Stimulated activated naive CD8-positive, alpha-beta T cell treated with anti-CD3 and anti-CD28 coated beads, Interleukin-15, Interleukin-2, amounts not matched to agents 100 ng/mL and 50 ng/mL, for 24 hours (primary cell): ENCODE measurements at regions not wholly inside any gene's neighbourhood (a gene's known extent, or its start where the extent isn't known, plus 50 kb on each side); places are given as distances from the start of the nearest gene placed in this dataset.

Experiments used
- H3K27ac Mint-ChIP-seq: one replicate; pipeline ENCODE4 v1.8.0; 2021; ENCODE audit warnings: mild to moderate bottlenecking, mixed read lengths
- H3K27me3 Mint-ChIP-seq: one replicate; pipeline ENCODE4 v1.8.0; 2021; ENCODE audit warnings: mixed read lengths
- H3K36me3 Mint-ChIP-seq: one replicate; pipeline ENCODE4 v1.8.0; 2021; ENCODE audit warnings: low read depth, mixed read lengths
- H3K4me1 Mint-ChIP-seq: one replicate; pipeline ENCODE4 v1.8.0; 2021; ENCODE audit warnings: low read depth, mixed read lengths
- H3K4me3 Mint-ChIP-seq: one replicate; pipeline ENCODE4 v1.8.0; 2021; ENCODE audit warnings: mild to moderate bottlenecking, mixed read lengths
- H3K9me3 Mint-ChIP-seq: one replicate; pipeline ENCODE4 v1.8.0; 2021; ENCODE audit warnings: mixed read lengths

DNA sequence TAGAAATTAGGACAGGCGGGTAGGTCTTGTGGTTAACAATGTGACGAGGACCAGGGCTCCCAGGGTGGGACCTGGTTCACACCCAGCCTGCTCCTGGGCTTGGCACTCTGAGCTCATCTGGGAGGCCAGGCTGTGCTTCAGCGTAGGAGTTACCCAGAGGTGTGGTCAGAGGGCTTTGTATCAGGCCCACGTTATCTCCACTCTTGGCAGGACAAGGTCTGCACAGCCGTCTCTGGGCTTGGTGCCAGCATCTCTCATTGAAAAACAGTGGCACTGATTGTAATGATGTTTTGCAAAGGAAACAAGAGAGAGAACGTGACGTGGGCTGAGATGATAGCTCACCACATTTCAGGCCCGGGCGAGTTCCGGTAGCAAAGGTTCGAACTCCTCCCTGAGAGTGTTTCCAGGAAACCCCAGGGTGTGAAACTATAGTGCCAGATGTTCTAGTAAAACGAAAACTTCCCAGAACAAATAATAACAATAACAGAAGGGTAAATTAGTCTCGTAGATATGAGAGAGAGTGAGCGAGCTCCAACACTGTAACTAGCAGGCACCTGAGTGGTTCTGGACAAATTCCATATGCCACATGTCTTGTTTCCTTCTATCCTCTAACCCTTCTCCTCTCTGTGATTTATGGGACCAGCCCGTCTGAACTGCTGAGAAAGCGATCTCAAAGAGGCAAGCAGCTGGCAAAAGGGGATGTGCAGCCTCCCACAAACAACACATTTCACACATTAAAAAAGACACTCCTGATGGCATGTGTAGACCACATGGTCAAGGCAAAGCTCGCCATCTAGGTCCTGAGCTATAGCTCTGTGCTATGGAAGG lies 227.3 kb downstream of the KTN1 start:
- no peaks in the 10 kb centered on the region for H3K36me3 Mint-ChIP-seq
- H3K4me1 Mint-ChIP-seq: peaks cover 43% of the 10 kb centered on the region
- peaks cover 10% of the 10 kb centered on the region for H3K9me3 Mint-ChIP-seq
- H3K4me3 Mint-ChIP-seq: peak overlapping the region; percentile 38
- H3K27ac Mint-ChIP-seq: peak overlapping the region; percentile 77
- H3K27me3 Mint-ChIP-seq: peaks cover 6% of the 10 kb centered on the region

DNA sequence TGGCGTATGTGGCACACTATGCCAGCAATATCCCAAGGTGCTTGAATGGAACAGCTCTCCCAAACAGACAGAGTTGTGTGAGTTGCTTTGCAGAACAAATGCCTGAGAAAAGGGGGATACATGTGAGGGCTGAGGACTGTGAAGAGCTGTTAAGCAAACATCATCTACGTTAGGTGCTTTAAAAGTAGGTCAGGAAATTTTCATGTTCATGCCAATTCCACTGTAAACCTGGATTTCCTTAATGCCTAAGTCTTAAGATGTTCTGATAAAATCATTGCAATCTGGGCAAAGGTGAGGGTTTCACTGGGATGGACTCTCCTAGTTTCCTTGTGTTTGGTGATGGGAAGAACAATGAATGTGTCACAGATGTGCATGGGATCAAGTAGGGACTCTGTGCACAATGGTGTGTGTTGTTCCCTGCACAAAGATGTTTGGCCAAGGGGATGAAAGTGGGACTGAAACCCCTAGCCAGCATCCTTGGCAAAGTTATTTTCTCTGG lies 227.9 kb downstream of the KTN1 start:
- peaks cover 10% of the 10 kb centered on the region for H3K9me3 Mint-ChIP-seq
- H3K4me1 Mint-ChIP-seq: peaks cover 46% of the 10 kb centered on the region
- peak overlapping the region; percentile 38 for H3K4me3 Mint-ChIP-seq
- no peaks in the 10 kb centered on the region for H3K36me3 Mint-ChIP-seq
- H3K27ac Mint-ChIP-seq: no peak overlapping the region
- H3K27me3 Mint-ChIP-seq: peaks cover 11% of the 10 kb centered on the region

DNA sequence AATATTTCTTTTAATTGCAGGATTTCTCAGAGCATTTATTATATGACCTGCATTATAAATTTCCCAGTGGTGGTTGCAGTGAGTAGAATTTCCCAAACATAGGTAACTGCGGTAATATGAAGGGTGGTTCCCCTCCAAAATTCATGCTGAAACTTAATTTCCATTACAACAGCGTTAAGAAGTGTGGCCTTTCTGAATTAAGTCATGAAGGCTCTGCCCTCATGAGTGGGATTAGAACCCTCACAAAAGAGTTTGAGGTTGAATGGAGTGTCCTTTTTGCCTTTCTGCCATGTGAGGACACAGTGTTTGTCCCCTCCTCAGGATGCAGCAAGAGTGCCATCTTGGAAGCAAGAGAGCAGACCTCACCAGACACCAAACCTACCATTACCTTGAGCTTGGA lies 233.6 kb downstream of the KTN1 start:
- H3K4me1 Mint-ChIP-seq: peaks cover 32% of the 10 kb centered on the region
- peaks cover 11% of the 10 kb centered on the region for H3K9me3 Mint-ChIP-seq
- H3K27me3 Mint-ChIP-seq: peaks cover 11% of the 10 kb centered on the region
- H3K36me3 Mint-ChIP-seq: peaks cover 4% of the 10 kb centered on the region
- no peak overlapping the region for H3K4me3 Mint-ChIP-seq
- peak overlapping the region; percentile 9 for H3K27ac Mint-ChIP-seq

DNA sequence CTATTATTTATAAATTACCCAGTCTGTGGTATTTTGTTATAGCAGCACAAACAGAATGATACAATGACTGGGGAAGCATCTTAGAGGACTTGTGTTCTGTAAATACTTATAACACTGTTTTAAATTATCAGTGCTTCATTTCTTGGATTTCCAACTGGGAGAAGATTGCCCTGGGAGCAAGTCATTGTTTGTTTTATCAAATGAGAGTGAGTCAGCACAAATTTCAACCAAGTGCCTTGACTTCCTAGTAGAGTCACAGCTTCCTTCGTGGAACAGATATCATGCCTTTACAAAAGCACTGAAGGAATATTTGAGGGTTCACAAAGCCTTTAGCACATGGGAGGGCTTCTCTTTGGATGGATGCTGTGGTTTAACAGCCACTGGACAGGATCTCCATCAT lies 234.1 kb downstream of the KTN1 start:
- H3K4me3 Mint-ChIP-seq: no peak overlapping the region
- peak overlapping the region; percentile 9 for H3K27ac Mint-ChIP-seq
- H3K4me1 Mint-ChIP-seq: peaks cover 32% of the 10 kb centered on the region
- H3K9me3 Mint-ChIP-seq: peaks cover 11% of the 10 kb centered on the region
- peaks cover 11% of the 10 kb centered on the region for H3K27me3 Mint-ChIP-seq
- peaks cover 4% of the 10 kb centered on the region for H3K36me3 Mint-ChIP-seq

DNA sequence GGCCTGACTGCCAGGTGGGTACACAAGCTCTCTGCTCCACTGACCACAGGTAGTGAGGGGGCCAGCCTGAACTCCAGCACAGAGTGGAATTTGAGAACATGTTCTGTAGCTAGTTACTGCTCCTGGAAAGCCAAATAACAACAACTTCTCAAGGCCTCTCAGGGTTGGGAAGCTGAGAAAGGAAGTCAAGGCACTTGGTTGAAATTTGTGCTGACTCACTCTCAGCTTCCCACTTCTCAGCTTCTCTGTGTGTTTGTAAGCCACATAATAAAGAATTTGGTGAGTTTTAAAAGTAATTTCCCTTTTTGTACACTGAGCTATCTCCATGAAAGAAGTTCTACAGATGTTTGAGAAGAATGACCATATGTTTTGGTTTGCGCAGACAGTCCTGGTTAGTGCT lies 234.9 kb downstream of the KTN1 start:
- H3K36me3 Mint-ChIP-seq: peaks cover 4% of the 10 kb centered on the region
- peaks cover 32% of the 10 kb centered on the region for H3K4me1 Mint-ChIP-seq
- no peak overlapping the region for H3K27ac Mint-ChIP-seq
- peaks cover 11% of the 10 kb centered on the region for H3K9me3 Mint-ChIP-seq
- peaks cover 11% of the 10 kb centered on the region for H3K27me3 Mint-ChIP-seq
- H3K4me3 Mint-ChIP-seq: no peak overlapping the region

DNA sequence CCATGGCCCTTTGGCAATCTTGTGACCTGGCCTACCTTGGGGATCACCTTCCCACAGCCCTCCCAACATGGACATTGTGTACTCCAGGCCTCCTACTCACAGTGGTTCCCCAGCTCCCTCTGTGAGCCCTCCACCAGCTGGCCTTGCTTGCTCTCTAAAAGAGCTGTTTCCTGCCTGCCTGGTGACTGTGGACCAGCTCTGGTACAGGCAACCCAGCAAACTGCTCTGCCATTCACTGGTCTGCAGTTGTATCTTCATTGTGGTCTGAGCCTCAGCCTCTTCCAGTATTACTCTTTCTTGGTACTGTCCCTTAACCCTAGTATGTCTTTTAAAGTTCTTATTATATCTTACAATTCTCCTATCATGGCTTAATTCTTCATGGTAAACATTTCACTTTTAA lies 236.2 kb downstream of the KTN1 start:
- Mint-ChIP-seq H3K27ac (no peak overlapping the region), H3K4me3 (no peak overlapping the region), H3K36me3 (peaks cover 4% of the 10 kb centered on the region), H3K27me3 (peaks cover 11% of the 10 kb centered on the region), H3K9me3 (peaks cover 5% of the 10 kb centered on the region), H3K4me1 (peaks cover 32% of the 10 kb centered on the region)

DNA sequence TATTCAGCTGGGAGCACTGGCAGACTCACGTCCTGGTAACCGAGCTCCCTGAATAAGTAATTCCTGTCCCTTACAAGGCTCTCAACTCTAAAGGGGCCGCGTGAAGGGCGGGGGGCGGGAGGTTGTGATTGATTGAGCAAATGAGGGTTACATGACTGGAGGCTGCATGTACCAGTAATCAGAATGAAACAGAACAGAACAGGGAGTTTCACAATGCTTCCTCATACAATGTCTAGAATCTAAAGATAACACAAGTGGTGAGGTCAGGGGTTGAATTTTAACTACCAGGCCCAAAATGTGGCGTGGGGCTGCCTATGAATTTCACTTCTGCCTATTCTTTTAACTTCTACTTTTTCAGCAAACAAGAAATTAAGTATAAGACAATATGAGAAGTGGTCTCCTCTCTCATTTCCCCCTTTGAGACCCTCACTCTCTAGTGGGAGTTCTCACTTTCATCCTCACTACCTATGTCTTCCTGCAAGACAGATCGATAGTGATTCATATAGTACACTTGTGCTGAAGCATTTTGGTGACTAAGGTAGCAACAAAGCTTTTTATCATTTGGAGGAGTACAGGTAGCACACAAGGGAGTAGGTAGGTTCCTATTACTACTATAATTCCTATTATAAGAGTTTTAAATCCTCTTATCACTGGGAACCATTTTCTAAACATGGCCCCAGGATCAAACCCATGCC lies 239.8 kb downstream of the KTN1 start:
- no peaks in the 10 kb centered on the region for H3K36me3 Mint-ChIP-seq
- peaks cover 23% of the 10 kb centered on the region for H3K27me3 Mint-ChIP-seq
- no peak overlapping the region for H3K27ac Mint-ChIP-seq
- peaks cover 4% of the 10 kb centered on the region for H3K9me3 Mint-ChIP-seq
- no peak overlapping the region for H3K4me3 Mint-ChIP-seq
- peaks cover 5% of the 10 kb centered on the region for H3K4me1 Mint-ChIP-seq

DNA sequence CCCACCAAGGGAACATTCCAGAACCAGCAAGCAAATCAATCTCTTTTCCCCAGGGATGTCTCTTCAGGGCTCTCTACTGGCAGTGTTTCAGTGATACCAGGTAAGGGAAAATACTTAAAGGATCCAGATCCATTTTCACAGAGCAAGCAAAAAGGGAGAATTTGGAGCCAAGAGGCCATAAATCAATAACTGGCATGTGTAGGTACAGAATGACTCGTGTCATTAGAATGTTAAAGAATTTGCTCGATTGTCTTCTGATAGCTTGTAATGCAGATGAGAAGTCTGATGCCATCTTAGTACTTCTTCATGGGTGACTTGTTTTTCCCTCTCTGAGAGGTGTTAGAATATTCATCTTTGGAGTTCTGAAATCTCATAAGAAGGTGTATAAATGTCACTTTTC lies 242.9 kb downstream of the KTN1 start:
- Mint-ChIP-seq H3K27me3 (peaks cover 28% of the 10 kb centered on the region), H3K9me3 (peaks cover 4% of the 10 kb centered on the region), H3K4me1 (no peaks in the 10 kb centered on the region), H3K4me3 (no peak overlapping the region), H3K27ac (no peak overlapping the region), H3K36me3 (no peaks in the 10 kb centered on the region)

DNA sequence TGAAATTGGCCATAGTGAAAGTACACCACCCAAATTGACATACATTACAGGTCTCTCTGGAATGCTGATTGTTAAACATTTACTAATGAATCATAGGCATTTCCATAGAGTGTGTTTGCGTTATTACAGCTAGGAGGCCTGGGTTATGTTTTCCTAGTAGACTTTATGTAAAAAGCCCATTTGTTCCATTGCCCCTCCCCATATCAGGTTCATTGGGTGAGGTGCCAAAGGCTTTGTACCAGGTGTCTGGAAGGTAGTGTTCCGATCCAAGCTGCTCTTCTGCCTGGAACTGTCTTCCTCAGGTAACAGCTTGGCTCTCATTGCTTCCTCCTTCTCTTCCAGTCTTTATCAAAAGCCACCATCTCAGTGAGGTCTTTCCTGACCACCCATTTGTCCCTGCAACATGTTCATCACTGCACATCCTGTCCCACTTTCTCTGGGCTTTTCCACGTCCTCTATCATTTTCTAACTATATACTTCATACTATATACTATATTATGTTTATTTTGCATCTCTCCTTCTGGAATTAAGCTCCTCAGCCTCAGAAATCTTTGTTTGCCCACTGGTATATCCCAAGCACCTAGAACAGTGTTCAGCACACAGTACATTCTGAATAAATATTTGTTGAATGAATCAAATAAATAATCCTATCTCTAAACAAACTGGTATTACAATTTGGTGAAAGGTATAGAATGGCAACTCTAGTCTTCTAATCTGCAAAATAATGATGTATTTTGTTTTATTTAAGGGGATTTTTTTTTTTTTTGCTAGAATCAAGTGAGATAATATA lies 252.3 kb downstream of the KTN1 start:
- H3K27ac Mint-ChIP-seq: no peak overlapping the region
- H3K4me3 Mint-ChIP-seq: no peak overlapping the region
- no peaks in the 10 kb centered on the region for H3K36me3 Mint-ChIP-seq
- H3K9me3 Mint-ChIP-seq: no peaks in the 10 kb centered on the region
- no peaks in the 10 kb centered on the region for H3K4me1 Mint-ChIP-seq
- H3K27me3 Mint-ChIP-seq: peaks cover 8% of the 10 kb centered on the region

DNA sequence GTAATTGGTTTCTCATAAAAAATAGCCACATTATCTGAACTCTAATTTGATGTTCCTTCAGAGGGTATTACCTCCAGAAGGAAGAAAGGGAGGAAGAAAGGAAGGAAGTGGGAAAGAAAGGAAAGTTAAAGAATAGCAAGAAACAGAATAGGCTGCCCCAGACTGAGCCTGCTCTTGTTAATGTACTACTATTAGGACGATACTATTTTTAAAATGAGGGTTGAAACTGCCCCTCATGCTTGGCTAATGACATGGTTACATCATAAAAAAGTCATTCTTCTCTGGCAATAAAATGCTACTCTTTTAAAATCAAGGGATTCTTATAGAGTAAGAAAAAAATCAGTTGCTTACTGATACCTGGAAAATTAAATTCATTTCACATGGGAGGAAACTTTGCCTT lies 253.0 kb downstream of the KTN1 start:
- Mint-ChIP-seq H3K4me3 (no peak overlapping the region), H3K27ac (no peak overlapping the region), H3K9me3 (no peaks in the 10 kb centered on the region), H3K36me3 (no peaks in the 10 kb centered on the region), H3K4me1 (no peaks in the 10 kb centered on the region), H3K27me3 (peaks cover 8% of the 10 kb centered on the region)

DNA sequence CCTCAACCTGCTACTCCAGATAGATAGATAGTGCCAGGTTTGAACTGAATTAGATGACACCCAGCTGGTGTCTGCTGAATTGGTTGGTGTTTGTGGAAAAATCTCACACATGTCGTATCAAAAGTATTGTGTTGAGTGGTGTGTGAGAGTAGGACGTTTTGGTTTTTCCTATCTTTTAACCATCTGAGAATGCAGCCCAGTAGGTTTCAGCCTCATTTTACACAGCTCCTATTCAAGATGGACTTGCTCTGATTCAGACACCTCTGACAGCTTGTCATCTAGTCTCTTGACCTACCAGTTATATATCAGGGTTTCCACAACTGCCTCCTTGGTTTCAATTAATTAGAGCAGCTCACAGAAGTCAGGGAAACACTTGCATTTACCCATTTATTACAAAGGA lies 254.4 kb downstream of the KTN1 start:
- Mint-ChIP-seq H3K27ac (no peak overlapping the region), H3K9me3 (no peaks in the 10 kb centered on the region), H3K27me3 (peaks cover 8% of the 10 kb centered on the region), H3K4me3 (no peak overlapping the region), H3K4me1 (no peaks in the 10 kb centered on the region), H3K36me3 (no peaks in the 10 kb centered on the region)

DNA sequence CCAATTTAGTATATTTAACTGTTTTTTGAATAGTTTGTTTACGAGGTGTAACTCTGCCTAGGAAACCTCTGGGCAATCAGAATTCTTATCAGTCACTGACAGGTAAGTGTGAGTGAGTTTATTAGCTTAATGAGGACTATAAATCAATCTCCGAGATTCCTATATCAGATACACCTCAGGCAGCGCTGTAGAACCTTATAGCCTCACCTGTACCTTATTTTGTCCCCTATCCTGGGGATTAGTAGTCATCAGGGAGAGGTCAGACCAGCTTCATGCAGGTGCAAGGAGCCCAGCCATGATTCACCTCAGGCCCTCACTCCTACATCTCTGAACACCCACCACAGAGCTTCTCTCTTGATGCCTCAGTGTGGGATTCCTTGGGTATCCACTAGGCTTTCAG lies 256.0 kb downstream of the KTN1 start:
- Mint-ChIP-seq H3K27me3 (peaks cover 8% of the 10 kb centered on the region), H3K36me3 (no peaks in the 10 kb centered on the region), H3K27ac (no peak overlapping the region), H3K9me3 (no peaks in the 10 kb centered on the region), H3K4me1 (no peaks in the 10 kb centered on the region), H3K4me3 (no peak overlapping the region)

DNA sequence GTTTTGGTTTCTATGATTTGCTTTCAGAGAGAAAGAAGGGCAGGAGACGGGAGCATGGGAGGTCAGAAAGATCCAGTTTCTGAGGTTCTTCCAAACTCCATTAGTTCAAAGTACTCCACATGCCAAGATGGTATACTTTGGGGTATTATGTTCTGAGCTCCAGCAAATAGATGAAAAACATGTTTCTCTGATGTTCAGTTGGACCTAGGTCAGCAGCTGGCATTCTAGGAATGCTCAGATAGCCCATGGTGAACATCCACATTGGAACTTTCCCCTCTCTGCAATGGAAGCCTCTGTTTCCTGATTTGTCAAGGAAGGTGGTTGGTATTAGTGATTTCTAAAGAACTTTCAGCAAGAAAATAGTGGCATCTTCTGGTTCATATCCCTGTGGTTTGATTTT lies 257.5 kb downstream of the KTN1 start:
- peaks cover 8% of the 10 kb centered on the region for H3K27me3 Mint-ChIP-seq

DNA sequence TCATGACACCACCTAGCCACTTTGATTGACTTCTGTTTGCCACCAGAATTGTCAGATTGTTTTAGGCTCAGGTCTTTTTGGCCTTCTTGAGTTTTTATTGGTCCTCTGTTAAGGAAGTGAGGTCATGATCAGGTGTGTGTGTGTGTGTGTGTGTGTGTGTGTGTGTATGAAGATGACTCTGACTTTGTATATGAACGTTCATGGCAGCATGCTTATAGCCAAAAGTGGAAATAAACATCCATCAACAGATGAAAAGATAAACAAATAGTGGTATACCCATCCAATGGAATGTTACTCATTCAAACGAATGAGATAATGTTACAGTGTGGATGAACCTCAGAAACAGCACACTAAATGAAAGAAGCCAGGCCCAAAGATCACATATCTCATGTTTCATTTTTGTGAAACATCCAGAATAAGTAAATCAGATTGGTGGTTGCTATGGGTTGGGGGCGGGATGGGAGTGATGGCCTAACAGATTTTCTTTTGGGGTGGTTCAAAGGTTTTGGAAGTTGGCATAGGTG lies 258.6 kb downstream of the KTN1 start:
- Mint-ChIP-seq H3K27me3 (peaks cover 5% of the 10 kb centered on the region), H3K4me1 (no peaks in the 10 kb centered on the region), H3K27ac (no peak overlapping the region), H3K9me3 (no peaks in the 10 kb centered on the region), H3K4me3 (no peak overlapping the region), H3K36me3 (no peaks in the 10 kb centered on the region)

More for the DNA sequence above, 257.5 kb downstream of the KTN1 start:
- H3K27ac Mint-ChIP-seq: no peak overlapping the region
- H3K36me3 Mint-ChIP-seq: no peaks in the 10 kb centered on the region
- H3K9me3 Mint-ChIP-seq: no peaks in the 10 kb centered on the region
- H3K4me1 Mint-ChIP-seq: no peaks in the 10 kb centered on the region
- no peak overlapping the region for H3K4me3 Mint-ChIP-seq
